ENCODE measurements at regions not wholly inside any gene's neighbourhood (a gene's known extent, or its start where the extent isn't known, plus 50 kb on each side); places are given as distances from the start of the nearest gene placed in this dataset.

DNA sequence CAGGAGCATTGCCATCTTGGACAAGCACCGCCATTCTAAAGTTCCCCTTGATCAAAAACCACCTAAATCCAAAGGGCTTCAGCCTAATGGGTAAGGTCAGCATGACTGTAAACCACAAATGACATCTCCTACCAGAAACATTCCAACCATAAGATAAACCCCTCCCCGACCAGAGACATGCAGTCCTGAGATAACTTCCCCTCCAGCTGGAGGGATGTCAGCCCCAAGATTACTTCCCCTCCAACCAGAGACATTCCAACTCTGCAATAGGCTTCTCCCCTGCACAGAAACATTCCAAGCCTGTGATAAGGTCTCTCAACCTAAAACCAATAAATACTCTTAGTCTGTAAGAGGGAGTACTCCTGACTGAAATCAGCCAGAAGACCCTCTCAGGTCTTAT lies 62.7 kb upstream of the DNAJC19 start:
- no peak for DNase-seq (ENCODE audit: extremely low read depth in 1 of 11, low read depth in 9 of 11, low spot score in 4 of 11)

DNA sequence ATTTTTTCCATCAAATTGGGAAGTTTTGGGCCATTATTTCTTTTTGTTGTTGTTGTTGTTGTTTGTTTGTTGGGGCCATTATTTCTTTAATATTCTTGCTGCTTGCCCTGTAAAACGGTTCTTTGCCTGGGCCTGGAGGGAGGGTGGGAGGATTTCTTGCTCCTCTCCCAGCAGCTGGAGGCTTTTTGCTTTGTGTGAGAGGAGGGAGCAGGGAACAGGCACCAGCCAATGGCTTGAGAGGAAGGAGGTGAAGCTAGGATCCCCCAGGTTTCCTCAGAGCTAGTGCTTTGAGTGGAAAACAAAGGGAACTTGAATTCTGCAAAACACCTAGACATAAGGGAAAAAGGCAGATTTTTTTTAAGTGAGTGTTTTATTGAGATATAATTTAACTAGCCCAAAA lies 61.2 kb upstream of the DNAJC19 start:
- no peak for DNase-seq (ENCODE audit: extremely low read depth in 1 of 11, low read depth in 9 of 11, low spot score in 4 of 11)

DNA sequence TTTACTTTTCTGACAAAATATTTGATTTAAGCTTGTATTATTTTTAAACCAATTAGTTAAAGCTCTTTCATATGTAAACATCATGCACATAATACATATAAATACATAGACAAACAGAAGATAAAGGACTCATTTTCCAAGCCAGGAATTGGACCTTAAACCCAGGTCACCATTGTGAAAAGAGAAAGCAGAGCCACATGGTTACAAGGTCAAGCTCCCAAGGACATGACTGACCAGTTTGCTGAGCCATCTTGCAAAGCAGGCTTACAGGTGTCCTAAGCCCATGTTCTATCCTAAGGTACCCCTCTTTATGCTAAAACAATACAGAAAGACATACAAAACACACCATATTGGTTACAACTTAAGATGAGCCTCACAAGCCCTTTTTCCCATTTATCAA lies 50.5 kb upstream of the DNAJC19 start:
- DNase-seq (ENCODE audit: extremely low read depth in 1 of 11, low read depth in 9 of 11, low spot score in 4 of 11): no peak

Data from renal cortex interstitium (tissue), 11 donors.